ENCODE measurements at regions not wholly inside any gene's neighbourhood (a gene's known extent, or its start where the extent isn't known, plus 50 kb on each side); places are given as distances from the start of the nearest gene placed in this dataset.

GRCh38 chr14:82449926-82450468 is 916.3 kb upstream of the SEL1L start:
- TF ChIP-seq CTCF (IDR thresholded peaks at IDR 0.05), result no peak
- no peak for TF ChIP-seq POLR2A (IDR thresholded peaks at IDR 0.05)
